ENCODE measurements at regions not wholly inside any gene's neighbourhood (a gene's known extent, or its start where the extent isn't known, plus 50 kb on each side); places are given as distances from the start of the nearest gene placed in this dataset.

DNA sequence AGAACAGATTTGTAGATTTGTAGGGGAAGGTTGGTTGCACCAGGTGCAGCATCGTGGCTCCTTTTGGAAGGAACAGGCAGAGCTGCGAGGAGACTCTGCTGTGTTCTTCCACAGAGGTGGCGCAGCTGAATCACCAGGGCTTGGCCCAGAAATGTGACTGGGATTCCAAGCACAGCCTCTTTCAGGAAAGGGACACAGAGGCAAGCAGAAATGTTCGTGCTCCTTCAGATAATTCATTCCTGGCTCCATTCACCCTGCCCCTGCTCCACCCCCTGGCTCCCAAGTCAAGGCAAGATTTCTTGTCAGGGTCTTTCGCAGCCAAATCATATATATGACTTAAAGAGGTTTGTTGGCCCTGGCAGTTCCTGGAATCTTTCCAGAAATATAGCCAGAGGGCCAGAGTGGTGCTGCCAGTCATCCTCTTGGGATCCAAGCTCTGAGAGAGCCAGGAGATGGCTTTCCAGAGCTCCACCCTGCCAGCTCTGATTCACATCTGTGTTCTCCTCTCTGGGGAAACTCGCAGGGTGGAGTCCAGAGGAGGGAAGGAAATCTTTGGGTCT is 203.9 kb upstream of the TANK start:
- no peaks in the 10 kb centered on the region; the same call in 2 of the 3 replicates for H3K4me1 Mint-ChIP-seq
- H3K27ac Mint-ChIP-seq, result no peak overlapping the region
- no peaks in the 10 kb centered on the region for H3K36me3 ChIP-seq (ENCODE audit: insufficient read depth)
- TF ChIP-seq ZNF331 (CRISPR knock-in tag; IDR thresholded peaks at IDR 0.05; ENCODE audit: low read depth), result no peak
- TF ChIP-seq, protein P1, sequence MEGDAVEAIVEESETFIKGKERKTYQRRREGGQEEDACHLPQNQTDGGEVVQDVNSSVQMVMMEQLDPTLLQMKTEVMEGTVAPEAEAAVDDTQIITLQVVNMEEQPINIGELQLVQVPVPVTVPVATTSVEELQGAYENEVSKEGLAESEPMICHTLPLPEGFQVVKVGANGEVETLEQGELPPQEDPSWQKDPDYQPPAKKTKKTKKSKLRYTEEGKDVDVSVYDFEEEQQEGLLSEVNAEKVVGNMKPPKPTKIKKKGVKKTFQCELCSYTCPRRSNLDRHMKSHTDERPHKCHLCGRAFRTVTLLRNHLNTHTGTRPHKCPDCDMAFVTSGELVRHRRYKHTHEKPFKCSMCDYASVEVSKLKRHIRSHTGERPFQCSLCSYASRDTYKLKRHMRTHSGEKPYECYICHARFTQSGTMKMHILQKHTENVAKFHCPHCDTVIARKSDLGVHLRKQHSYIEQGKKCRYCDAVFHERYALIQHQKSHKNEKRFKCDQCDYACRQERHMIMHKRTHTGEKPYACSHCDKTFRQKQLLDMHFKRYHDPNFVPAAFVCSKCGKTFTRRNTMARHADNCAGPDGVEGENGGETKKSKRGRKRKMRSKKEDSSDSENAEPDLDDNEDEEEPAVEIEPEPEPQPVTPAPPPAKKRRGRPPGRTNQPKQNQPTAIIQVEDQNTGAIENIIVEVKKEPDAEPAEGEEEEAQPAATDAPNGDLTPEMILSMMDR (conservative IDR thresholded peaks at IDR 0.05; ENCODE audit: low read depth in 2 of 2), result no peak
- TF ChIP-seq EZH2phosphoT487 (IDR thresholded peaks at IDR 0.05; ENCODE audit: unreplicated experiment), result no peak
- TF ChIP-seq EZH2 (IDR thresholded peaks at IDR 0.05; ENCODE audit: low read depth, unreplicated experiment), result no peak
- TF ChIP-seq CREB1 (CRISPR knock-in tag; IDR thresholded peaks at IDR 0.05; ENCODE audit: low read depth), result no peak
- TF ChIP-seq, protein P2, sequence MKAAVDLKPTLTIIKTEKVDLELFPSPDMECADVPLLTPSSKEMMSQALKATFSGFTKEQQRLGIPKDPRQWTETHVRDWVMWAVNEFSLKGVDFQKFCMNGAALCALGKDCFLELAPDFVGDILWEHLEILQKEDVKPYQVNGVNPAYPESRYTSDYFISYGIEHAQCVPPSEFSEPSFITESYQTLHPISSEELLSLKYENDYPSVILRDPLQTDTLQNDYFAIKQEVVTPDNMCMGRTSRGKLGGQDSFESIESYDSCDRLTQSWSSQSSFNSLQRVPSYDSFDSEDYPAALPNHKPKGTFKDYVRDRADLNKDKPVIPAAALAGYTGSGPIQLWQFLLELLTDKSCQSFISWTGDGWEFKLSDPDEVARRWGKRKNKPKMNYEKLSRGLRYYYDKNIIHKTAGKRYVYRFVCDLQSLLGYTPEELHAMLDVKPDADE (IDR thresholded peaks at IDR 0.05), result no peak
- TF ChIP-seq STAT1 (IDR thresholded peaks at IDR 0.05; ENCODE audit: unreplicated experiment), result no peak
- TF ChIP-seq NANOG (IDR thresholded peaks at IDR 0.05; ENCODE audit: borderline replicate concordance), result no peak
- TF ChIP-seq, protein P3, sequence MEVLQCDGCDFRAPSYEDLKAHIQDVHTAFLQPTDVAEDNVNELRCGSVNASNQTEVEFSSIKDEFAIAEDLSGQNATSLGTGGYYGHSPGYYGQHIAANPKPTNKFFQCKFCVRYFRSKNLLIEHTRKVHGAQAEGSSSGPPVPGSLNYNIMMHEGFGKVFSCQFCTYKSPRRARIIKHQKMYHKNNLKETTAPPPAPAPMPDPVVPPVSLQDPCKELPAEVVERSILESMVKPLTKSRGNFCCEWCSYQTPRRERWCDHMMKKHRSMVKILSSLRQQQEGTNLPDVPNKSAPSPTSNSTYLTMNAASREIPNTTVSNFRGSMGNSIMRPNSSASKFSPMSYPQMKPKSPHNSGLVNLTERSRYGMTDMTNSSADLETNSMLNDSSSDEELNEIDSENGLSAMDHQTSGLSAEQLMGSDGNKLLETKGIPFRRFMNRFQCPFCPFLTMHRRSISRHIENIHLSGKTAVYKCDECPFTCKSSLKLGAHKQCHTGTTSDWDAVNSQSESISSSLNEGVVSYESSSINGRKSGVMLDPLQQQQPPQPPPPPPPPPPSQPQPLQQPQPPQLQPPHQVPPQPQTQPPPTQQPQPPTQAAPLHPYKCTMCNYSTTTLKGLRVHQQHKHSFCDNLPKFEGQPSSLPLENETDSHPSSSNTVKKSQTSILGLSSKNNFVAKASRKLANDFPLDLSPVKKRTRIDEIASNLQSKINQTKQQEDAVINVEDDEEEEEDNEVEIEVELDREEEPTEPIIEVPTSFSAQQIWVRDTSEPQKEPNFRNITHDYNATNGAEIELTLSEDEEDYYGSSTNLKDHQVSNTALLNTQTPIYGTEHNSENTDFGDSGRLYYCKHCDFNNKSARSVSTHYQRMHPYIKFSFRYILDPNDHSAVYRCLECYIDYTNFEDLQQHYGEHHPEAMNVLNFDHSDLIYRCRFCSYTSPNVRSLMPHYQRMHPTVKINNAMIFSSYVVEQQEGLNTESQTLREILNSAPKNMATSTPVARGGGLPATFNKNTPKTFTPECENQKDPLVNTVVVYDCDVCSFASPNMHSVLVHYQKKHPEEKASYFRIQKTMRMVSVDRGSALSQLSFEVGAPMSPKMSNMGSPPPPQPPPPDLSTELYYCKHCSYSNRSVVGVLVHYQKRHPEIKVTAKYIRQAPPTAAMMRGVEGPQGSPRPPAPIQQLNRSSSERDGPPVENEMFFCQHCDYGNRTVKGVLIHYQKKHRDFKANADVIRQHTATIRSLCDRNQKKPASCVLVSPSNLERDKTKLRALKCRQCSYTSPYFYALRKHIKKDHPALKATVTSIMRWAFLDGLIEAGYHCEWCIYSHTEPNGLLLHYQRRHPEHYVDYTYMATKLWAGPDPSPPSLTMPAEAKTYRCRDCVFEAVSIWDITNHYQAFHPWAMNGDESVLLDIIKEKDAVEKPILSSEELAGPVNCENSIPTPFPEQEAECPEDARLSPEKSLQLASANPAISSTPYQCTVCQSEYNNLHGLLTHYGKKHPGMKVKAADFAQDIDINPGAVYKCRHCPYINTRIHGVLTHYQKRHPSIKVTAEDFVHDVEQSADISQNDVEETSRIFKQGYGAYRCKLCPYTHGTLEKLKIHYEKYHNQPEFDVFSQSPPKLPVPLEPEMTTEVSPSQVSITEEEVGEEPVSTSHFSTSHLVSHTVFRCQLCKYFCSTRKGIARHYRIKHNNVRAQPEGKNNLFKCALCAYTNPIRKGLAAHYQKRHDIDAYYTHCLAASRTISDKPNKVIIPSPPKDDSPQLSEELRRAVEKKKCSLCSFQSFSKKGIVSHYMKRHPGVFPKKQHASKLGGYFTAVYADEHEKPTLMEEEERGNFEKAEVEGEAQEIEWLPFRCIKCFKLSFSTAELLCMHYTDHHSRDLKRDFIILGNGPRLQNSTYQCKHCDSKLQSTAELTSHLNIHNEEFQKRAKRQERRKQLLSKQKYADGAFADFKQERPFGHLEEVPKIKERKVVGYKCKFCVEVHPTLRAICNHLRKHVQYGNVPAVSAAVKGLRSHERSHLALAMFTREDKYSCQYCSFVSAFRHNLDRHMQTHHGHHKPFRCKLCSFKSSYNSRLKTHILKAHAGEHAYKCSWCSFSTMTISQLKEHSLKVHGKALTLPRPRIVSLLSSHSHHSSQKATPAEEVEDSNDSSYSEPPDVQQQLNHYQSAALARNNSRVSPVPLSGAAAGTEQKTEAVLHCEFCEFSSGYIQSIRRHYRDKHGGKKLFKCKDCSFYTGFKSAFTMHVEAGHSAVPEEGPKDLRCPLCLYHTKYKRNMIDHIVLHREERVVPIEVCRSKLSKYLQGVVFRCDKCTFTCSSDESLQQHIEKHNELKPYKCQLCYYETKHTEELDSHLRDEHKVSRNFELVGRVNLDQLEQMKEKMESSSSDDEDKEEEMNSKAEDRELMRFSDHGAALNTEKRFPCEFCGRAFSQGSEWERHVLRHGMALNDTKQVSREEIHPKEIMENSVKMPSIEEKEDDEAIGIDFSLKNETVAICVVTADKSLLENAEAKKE (CRISPR knock-in tag; IDR thresholded peaks at IDR 0.05), result no peak
- no peak for TF ChIP-seq JUNB (IDR thresholded peaks at IDR 0.05; ENCODE audit: unreplicated experiment)
- TF ChIP-seq, protein P4, sequence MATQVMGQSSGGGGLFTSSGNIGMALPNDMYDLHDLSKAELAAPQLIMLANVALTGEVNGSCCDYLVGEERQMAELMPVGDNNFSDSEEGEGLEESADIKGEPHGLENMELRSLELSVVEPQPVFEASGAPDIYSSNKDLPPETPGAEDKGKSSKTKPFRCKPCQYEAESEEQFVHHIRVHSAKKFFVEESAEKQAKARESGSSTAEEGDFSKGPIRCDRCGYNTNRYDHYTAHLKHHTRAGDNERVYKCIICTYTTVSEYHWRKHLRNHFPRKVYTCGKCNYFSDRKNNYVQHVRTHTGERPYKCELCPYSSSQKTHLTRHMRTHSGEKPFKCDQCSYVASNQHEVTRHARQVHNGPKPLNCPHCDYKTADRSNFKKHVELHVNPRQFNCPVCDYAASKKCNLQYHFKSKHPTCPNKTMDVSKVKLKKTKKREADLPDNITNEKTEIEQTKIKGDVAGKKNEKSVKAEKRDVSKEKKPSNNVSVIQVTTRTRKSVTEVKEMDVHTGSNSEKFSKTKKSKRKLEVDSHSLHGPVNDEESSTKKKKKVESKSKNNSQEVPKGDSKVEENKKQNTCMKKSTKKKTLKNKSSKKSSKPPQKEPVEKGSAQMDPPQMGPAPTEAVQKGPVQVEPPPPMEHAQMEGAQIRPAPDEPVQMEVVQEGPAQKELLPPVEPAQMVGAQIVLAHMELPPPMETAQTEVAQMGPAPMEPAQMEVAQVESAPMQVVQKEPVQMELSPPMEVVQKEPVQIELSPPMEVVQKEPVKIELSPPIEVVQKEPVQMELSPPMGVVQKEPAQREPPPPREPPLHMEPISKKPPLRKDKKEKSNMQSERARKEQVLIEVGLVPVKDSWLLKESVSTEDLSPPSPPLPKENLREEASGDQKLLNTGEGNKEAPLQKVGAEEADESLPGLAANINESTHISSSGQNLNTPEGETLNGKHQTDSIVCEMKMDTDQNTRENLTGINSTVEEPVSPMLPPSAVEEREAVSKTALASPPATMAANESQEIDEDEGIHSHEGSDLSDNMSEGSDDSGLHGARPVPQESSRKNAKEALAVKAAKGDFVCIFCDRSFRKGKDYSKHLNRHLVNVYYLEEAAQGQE (IDR thresholded peaks at IDR 0.05; ENCODE audit: unreplicated experiment), result no peak
- no peak for TF ChIP-seq POLR2AphosphoS5 (IDR thresholded peaks at IDR 0.05; ENCODE audit: low read depth)
- TF ChIP-seq ZNF114 (CRISPR knock-in tag; IDR thresholded peaks at IDR 0.05), result no peak
- no peak for ATAC-seq
- peak overlapping the region; percentile 88 for H2AFZ ChIP-seq
- H3K27me3 Mint-ChIP-seq (ENCODE audit: insufficient read depth, low read depth, poor library complexity), result peaks cover 6% of the 10 kb centered on the region
- no peaks in the 10 kb centered on the region for H3K9me2 ChIP-seq (ENCODE audit: insufficient read depth)
- no peaks in the 10 kb centered on the region for H3K79me2 ChIP-seq (replicated peaks; ENCODE audit: insufficient read depth)
- no peaks in the 10 kb centered on the region for H3K4me1 ChIP-seq (ENCODE audit: insufficient read depth)
- H4K20me1 ChIP-seq (replicated peaks; ENCODE audit: insufficient read depth), result no peaks in the 10 kb centered on the region
- H3K36me3 Mint-ChIP-seq (ENCODE audit: low read depth), result no peaks in the 10 kb centered on the region
- no peak overlapping the region for H3K27ac ChIP-seq (ENCODE audit: low read depth)
- H3F3A ChIP-seq (replicated peaks; ENCODE audit: low read depth), result no peaks in the 10 kb centered on the region
- no peaks in the 10 kb centered on the region for H3K27me3 ChIP-seq (ENCODE audit: insufficient read depth)
- no peak overlapping the region for H3K4me2 ChIP-seq
- no peak overlapping the region for H3K4me3 Mint-ChIP-seq
- H3K9me3 Mint-ChIP-seq, result no peaks in the 10 kb centered on the region; the same call in 2 of the 3 replicates
- H3K4me3 ChIP-seq, result no peak overlapping the region
- DNase-seq (ENCODE audit: low spot score), result no peak
